ENCODE measurements at regions not wholly inside any gene's neighbourhood (a gene's known extent, or its start where the extent isn't known, plus 50 kb on each side); places are given as distances from the start of the nearest gene placed in this dataset.
A peak's percentile ranks its signal among the peaks of the same experiment; 100 is the strongest.

- no peak for DNase-seq
These were observed 136.3 kb upstream of the TECRL start for GRCh38 chr4:64545593-64545992.

- DNase-seq, result peak; percentile 37
These were observed 130.1 kb upstream of the TECRL start for GRCh38 chr4:64539234-64539849.

- DNase-seq, result no peak
These were observed 129.0 kb upstream of the TECRL start for GRCh38 chr4:64538219-64538618.

GRCh38 chr4:64533637-64534036 is 124.4 kb upstream of the TECRL start:
- no peak for DNase-seq

GRCh38 chr4:64533159-64533558 is 123.9 kb upstream of the TECRL start:
- DNase-seq, result no peak

- no peak for DNase-seq
These were observed 111.2 kb upstream of the TECRL start for GRCh38 chr4:64520421-64520820.

GRCh38 chr4:64518600-64518999 is 109.3 kb upstream of the TECRL start:
- DNase-seq, result no peak

- DNase-seq, result no peak
These were observed 106.9 kb upstream of the TECRL start for GRCh38 chr4:64516176-64516575.

GRCh38 chr4:64508089-64508488 is 98.8 kb upstream of the TECRL start:
- no peak for DNase-seq

GRCh38 chr4:64503945-64504675 is 94.9 kb upstream of the TECRL start:
- DNase-seq, result no peak

GRCh38 chr4:64503416-64503815 is 94.2 kb upstream of the TECRL start:
- DNase-seq, result no peak

- no peak for DNase-seq
These were observed 88.2 kb upstream of the TECRL start for GRCh38 chr4:64497491-64497890.

- DNase-seq, result no peak
These were observed 86.7 kb upstream of the TECRL start for GRCh38 chr4:64495946-64496345.

- DNase-seq, result no peak
These were observed 80.4 kb upstream of the TECRL start for GRCh38 chr4:64489628-64490027.

GRCh38 chr4:64479338-64479737 is 70.1 kb upstream of the TECRL start:
- no peak for DNase-seq

GRCh38 chr4:64477127-64477526 is 67.9 kb upstream of the TECRL start:
- DNase-seq, result no peak

GRCh38 chr4:64465263-64465662 is 56.0 kb upstream of the TECRL start:
- no peak for DNase-seq

GRCh38 chr4:64464581-64464980 is 55.3 kb upstream of the TECRL start:
- DNase-seq, result no peak

Measured in stimulated activated CD4-positive, alpha-beta T cell treated with anti-CD3 and anti-CD28 coated beads, Interleukin-15, amount 100 ng/mL, for 24 hours (primary cell).